GM21529 (cell line): ENCODE measurements at regions not wholly inside any gene's neighbourhood (a gene's known extent, or its start where the extent isn't known, plus 50 kb on each side); places are given as distances from the start of the nearest gene placed in this dataset.
"Not testable (repeated sequence)": the region's sequence is repeated elsewhere in the genome, so short reads cannot be mapped to it uniquely, and the experiment has no call there.

Experiments used
- ATAC-seq: cut with Tn5 transposase; IDR thresholded peaks from one replicate; pipeline ENCODE4 v1.9.1; 2021; ENCODE audit not compliant: unreplicated experiment

DNA sequence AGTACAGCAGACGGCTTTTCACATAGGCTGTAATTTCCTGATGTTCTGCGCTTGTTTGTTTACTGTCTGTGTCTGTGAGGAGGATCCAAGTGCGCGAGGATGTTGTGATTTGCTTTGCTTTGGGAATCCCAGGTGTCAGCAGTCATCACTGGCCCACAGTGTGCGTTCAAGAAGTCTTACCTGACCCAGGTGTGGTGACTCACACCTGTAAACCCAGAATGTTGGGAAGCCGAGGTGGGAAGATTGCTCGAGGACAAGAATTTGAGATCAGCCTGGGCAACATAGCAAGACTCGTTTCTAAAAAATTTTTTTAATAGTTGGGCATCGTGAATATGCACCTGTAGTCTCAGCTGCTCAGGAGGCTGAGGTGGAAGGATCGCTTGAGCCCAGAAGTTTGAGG, 110.7 kb downstream of the CRLF3 start:
- not testable (repeated sequence) for ATAC-seq

GRCh38 chr17:30712859-30713258, 111.6 kb downstream of the CRLF3 start:
- ATAC-seq = not testable (repeated sequence)

DNA sequence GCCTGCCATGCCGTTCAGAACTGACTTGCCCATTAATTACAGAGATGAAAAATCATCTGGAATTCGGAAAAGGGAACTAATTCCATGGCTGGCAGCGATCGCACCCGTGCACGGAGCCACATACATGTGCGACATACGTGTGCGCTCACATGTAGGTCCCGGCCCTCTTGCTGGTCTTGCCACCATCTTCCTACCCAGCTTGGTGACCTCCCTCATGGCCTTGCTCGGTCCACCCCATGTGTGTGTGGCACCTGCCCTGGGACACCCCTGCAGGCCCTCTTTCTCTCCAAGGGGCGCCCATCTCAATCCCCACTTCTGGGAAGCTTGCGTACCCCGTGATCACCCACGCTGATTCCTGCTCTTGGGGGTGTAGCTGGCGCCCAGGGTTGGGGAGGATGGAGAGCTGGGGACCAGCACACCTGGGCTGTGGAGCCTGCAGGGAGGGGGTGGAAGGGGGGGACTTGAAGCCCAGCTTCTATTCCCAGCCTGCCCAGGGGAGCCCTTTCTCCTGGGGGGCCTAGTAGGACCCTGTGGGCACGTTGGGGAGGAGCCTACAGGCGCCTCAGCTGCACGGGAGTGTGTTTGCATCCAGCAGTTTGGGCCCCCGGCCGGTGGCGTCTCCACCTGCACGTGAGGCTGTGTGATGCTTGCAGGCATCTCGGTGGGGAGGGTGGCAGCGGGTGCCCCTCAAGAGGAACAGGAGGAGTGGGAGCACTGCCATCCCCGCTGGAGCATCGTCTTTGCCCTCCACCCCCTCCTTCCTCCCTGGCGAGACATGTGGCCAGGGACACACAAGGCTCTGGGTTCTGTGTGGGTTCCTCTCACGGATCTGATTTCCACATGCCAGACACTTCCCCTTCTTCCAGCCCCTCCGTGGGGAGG, 112.6 kb downstream of the CRLF3 start:
- ATAC-seq = not testable (repeated sequence)

GRCh38 chr17:30711176-30711575, 113.3 kb downstream of the CRLF3 start:
- ATAC-seq = not testable (repeated sequence)

DNA sequence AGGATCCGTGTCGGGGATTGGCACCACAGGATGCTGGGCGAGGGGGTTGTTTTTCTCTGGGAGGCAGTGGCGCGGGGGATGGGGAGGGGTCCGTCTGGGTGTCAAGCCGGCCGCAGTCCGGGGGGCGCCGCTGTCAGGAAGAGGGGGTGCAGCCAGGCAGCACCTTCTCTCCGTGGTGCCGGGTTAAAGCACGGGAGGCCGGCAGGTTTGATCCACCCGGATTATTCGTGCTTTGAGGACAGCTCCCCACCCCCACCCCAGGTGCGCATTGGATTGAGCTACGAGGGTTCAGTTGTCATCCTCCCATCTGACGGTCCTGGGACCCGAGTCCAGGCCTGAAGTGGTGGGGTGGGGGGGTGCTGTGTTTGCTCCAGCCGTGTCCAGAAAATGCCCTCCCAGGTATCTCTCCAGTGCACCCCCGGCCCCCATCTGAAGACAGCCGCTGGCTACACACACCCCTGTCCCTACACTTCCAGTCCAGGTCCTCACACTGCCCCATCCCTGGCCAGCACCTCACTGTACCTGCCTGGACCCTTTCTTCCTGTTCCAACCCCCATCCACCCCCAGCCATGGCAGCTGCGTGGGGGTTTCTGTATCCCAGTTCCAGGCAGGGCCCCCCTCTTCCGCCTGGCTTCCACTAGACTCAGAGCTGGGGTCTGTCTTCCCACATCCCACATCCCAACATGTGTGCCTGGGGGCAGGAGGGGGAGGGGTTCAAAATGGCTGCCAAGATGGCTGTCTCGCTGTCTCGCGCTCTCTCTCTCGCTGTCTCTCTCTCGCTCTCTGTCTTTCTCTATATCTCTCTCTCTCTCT, 114.0 kb downstream of the CRLF3 start:
- not testable (repeated sequence) for ATAC-seq

GRCh38 chr17:30709561-30710275, 114.8 kb downstream of the CRLF3 start:
- ATAC-seq = not testable (repeated sequence)

- ATAC-seq = not testable (repeated sequence)
Observed at GRCh38 chr17:30709096-30709495, 115.4 kb downstream of the CRLF3 start.

GRCh38 chr17:30708241-30709078, 116.0 kb downstream of the CRLF3 start:
- not testable (repeated sequence) for ATAC-seq

GRCh38 chr17:30707724-30708240, 116.7 kb downstream of the CRLF3 start:
- not testable (repeated sequence) for ATAC-seq

- not testable (repeated sequence) for ATAC-seq
Observed at GRCh38 chr17:30706461-30707335, 117.8 kb downstream of the CRLF3 start.

DNA sequence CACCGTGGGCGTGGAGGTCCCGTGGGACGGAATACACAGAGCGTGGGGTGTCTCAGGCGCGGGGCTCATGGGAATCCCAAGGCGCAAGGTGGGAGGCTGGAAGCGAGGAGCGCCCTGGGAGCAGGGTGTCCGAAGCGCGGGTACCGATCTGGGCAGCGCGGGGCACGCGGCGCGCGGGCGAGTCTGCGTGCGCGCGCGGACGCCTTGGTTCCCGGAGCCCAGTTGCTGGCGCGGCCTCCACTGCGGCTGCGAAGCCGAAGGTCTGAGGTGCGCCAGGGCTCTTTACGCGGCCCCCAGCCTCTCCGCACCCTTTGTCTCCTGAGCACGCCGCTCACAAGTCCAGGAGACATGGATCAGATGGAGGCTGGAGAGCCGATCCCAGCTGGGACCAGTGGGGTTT, 118.5 kb downstream of the CRLF3 start:
- not testable (repeated sequence) for ATAC-seq

DNA sequence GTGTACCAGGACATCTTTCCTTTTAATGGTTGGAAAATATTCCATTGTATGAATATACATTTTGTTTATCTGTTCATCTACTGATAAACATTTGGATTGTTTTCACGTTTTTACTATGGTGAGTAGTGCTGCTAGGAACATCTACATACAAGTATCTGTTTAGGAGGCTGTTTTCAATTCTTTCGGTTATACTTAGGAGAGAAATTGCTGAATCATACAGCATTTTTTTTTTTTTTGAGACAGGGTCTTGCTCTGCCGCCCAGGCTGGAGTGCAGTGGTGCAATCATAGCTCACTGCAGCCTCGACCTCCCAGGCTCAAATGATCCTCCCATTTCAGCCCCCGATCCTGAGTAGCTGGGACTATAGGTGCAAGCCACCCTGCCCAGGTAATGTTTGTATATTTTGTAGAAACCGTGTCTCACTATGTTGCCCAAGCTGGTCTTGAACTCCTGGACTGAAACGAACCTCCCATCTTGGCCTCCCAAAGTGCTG, 122.9 kb downstream of the CRLF3 start:
- no peak for ATAC-seq

DNA sequence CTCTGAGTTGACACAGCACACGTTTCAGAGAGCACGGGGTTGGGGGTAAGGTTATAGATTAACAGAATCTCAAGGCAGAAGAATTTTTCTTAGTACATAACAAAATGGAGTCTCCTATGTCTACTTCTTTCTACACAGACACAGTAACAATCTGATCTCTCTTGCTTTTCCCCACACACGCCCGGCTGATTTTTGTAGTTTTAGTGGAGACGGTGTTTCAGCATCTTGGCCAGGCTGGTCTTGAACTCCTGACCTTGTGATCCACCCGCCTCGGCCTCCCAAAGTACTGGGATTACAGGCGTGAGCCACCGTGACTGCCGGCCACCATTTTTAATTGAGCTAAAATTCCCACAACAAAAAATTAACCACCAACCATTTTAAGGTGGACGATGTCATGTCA, 123.7 kb downstream of the CRLF3 start:
- ATAC-seq = not testable (repeated sequence)

- ATAC-seq = not testable (repeated sequence)
Observed at GRCh38 chr17:30697619-30698460, 126.7 kb downstream of the CRLF3 start.

DNA sequence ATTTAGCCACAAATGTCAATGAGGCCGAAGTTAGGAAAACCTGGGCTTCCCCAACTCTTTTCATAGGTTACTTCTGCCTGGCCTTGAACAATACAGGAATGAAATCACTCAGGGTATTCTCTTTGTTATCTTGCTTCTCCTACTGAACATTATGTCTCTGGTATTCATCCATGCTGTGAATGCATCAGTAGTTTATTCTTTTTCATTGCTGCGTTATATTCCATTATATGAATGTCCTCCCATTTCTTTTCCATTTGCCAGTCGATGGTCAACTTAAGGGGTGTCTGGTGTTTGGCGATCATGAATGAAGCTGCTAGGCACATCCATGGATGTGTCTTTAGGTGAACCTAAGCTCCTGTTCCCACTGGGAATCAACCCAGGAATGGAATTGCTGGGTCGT, 128.3 kb downstream of the CRLF3 start:
- no peak for ATAC-seq

- not testable (repeated sequence) for ATAC-seq
Observed at GRCh38 chr17:30695265-30695811, 129.2 kb downstream of the CRLF3 start.

- not testable (repeated sequence) for ATAC-seq
Observed at GRCh38 chr17:30693772-30694171, 130.7 kb downstream of the CRLF3 start.
